Epithelial cell of proximal tubule (primary cell): ENCODE measurements at regions not wholly inside any gene's neighbourhood (a gene's known extent, or its start where the extent isn't known, plus 50 kb on each side); places are given as distances from the start of the nearest gene placed in this dataset.
"Not testable (repeated sequence)": the region's sequence is repeated elsewhere in the genome, so short reads cannot be mapped to it uniquely, and the experiment has no call there.

ENCODE experiments used
- DNase-seq: peaks from one replicate; pipeline ENCODE4 v3.0.0-alpha.2; 2011; ENCODE audit warnings: low read depth
- H3K4me3 ChIP-seq: 2 replicates; pipeline ENCODE4 v1.5.1; 2011; ENCODE audit warnings: low read depth, mild to moderate bottlenecking, low read length

GRCh38 chr16:21540770-21541433, 58.5 kb upstream of the METTL9 start:
- DNase-seq: not testable (repeated sequence)

GRCh38 chr16:21541611-21542051, 57.7 kb upstream of the METTL9 start:
- H3K4me3 ChIP-seq, DNase-seq: not testable (repeated sequence)

More at GRCh38 chr16:21540770-21541433, 58.5 kb upstream of the METTL9 start:
- H3K4me3 ChIP-seq: not testable (repeated sequence)

- not testable (repeated sequence) for DNase-seq, H3K4me3 ChIP-seq
Observed at GRCh38 chr16:21542075-21542474, 57.3 kb upstream of the METTL9 start.

DNA sequence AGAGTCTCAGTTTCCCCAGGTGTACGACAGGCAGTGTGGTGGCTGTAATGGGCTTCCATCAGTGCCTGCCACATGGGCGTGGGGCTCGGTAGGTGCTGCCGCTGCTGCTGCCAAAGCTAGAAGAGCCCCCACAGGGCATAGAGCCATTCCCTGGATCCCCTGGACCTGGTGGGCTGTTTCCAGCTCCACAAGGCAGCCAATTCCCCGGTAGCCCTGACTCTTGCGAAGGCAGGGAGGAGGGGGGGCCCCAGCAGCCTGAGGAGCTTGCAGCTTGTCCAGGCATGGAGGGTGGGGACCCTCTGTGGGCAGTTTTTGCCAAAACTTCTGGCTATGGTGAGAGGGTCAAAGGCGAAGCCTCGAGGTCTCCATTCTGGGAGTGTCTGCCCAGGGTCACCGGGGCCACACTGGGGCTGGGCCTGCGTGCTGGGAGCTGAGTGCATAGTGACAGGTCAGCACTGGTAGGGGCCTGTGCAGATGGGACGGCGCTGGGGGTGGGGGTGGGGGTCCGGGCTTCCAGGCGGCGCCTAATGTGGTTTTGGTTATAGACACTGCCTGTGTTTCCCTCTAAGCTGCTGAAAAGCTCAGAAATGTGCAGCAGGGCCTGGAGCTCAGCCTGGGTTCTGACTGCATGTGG, 56.8 kb upstream of the METTL9 start:
- H3K4me3 ChIP-seq, DNase-seq: not testable (repeated sequence)

GRCh38 chr16:21543151-21543836, 56.1 kb upstream of the METTL9 start:
- H3K4me3 ChIP-seq, DNase-seq: not testable (repeated sequence)

GRCh38 chr16:21545664-21546326, 53.6 kb upstream of the METTL9 start:
- DNase-seq, H3K4me3 ChIP-seq: not testable (repeated sequence)

GRCh38 chr16:21549396-21549795, 50.0 kb upstream of the METTL9 start:
- not testable (repeated sequence) for DNase-seq, H3K4me3 ChIP-seq
